ENCODE measurements at regions not wholly inside any gene's neighbourhood (a gene's known extent, or its start where the extent isn't known, plus 50 kb on each side); places are given as distances from the start of the nearest gene placed in this dataset.
"Not testable (repeated sequence)": the region's sequence is repeated elsewhere in the genome, so short reads cannot be mapped to it uniquely, and the experiment has no call there.

GRCh38 chr9:88267283-88267682 lies 121.0 kb upstream of the SPIN1 start:
- H3K4me3 ChIP-seq (replicated peaks in 1 of 2; ENCODE audit: low read depth in 2 of 2, low read length in 2 of 2), result no peak overlapping the region
- no peak for DNase-seq (ENCODE audit: low read depth in 2 of 2)
- TF ChIP-seq CTCF (IDR thresholded peaks at IDR 0.05; ENCODE audit: low read depth, low read length), result no peak

- no peak overlapping the region for H3K4me3 ChIP-seq (replicated peaks in 1 of 2; ENCODE audit: low read depth in 2 of 2, low read length in 2 of 2)
- TF ChIP-seq CTCF (IDR thresholded peaks at IDR 0.05; ENCODE audit: low read depth, low read length), result no peak
- DNase-seq (ENCODE audit: low read depth in 2 of 2), result no peak
Observed at GRCh38 chr9:88266416-88266815, 121.8 kb upstream of the SPIN1 start.

- no peak for TF ChIP-seq CTCF (IDR thresholded peaks at IDR 0.05; ENCODE audit: low read depth, low read length)
- no peak overlapping the region for H3K4me3 ChIP-seq (replicated peaks in 1 of 2; ENCODE audit: low read depth in 2 of 2, low read length in 2 of 2)
- no peak for DNase-seq (ENCODE audit: low read depth in 2 of 2)
Observed at GRCh38 chr9:88259001-88259400, 120.7 kb upstream of the SPATA31C2 start.

- peak; percentile 30 to 52 for DNase-seq (ENCODE audit: low read depth in 2 of 2)
- no peak for TF ChIP-seq CTCF (IDR thresholded peaks at IDR 0.05; ENCODE audit: low read depth, low read length)
- no peak overlapping the region for H3K4me3 ChIP-seq (replicated peaks in 1 of 2; ENCODE audit: low read depth in 2 of 2, low read length in 2 of 2)
Observed at GRCh38 chr9:88258601-88259000, 120.3 kb upstream of the SPATA31C2 start.

GRCh38 chr9:88258024-88258423 lies 119.7 kb upstream of the SPATA31C2 start:
- H3K4me3 ChIP-seq (replicated peaks in 1 of 2; ENCODE audit: low read depth in 2 of 2, low read length in 2 of 2), result no peak overlapping the region
- DNase-seq (ENCODE audit: low read depth in 2 of 2), result peak; percentile 57 to 80
- no peak for TF ChIP-seq CTCF (IDR thresholded peaks at IDR 0.05; ENCODE audit: low read depth, low read length)

GRCh38 chr9:88256216-88256615 lies 117.9 kb upstream of the SPATA31C2 start:
- DNase-seq (ENCODE audit: low read depth in 2 of 2), result no peak
- TF ChIP-seq CTCF (IDR thresholded peaks at IDR 0.05; ENCODE audit: low read depth, low read length), result no peak
- H3K4me3 ChIP-seq (replicated peaks in 1 of 2; ENCODE audit: low read depth in 2 of 2, low read length in 2 of 2), result no peak overlapping the region

GRCh38 chr9:88255806-88256205 lies 117.5 kb upstream of the SPATA31C2 start:
- DNase-seq (ENCODE audit: low read depth in 2 of 2); H3K4me3 ChIP-seq (replicated peaks in 1 of 2; ENCODE audit: low read depth in 2 of 2, low read length in 2 of 2): not testable (repeated sequence)
